ENCODE measurements at regions not wholly inside any gene's neighbourhood (a gene's known extent, or its start where the extent isn't known, plus 50 kb on each side); places are given as distances from the start of the nearest gene placed in this dataset.
"Not testable (repeated sequence)": the region's sequence is repeated elsewhere in the genome, so short reads cannot be mapped to it uniquely, and the experiment has no call there.

GRCh38 chr14:22143363-22143762, 445.7 kb downstream of the DAD1 start:
- no peak for DNase-seq

GRCh38 chr14:22140633-22141032, 448.4 kb downstream of the DAD1 start:
- DNase-seq: no peak

- no peak for DNase-seq
Measured at GRCh38 chr14:22131749-22132476, 457.1 kb downstream of the DAD1 start.

DNA sequence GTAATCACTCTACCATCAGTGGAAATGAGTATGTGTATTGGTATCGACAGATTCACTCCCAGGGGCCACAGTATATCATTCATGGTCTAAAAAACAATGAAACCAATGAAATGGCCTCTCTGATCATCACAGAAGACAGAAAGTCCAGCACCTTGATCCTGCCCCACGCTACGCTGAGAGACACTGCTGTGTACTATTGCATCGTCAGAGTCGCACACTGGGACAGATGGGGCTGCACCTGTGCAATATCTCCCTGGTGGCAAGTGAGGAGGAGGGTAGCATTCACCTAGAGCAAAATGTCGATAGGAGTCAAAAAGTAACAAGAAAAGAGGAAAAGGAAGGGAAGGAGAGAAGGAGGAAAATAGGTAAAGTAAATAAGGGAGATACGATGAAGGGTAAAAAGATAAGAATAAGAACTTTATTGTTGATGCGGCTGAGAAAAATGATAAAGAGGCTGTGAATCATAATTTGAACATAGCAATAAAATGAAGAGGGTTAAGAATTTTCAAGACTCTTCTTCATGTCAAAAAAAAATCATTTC, 450.5 kb upstream of the OR4E1 start:
- DNase-seq: no peak

DNA sequence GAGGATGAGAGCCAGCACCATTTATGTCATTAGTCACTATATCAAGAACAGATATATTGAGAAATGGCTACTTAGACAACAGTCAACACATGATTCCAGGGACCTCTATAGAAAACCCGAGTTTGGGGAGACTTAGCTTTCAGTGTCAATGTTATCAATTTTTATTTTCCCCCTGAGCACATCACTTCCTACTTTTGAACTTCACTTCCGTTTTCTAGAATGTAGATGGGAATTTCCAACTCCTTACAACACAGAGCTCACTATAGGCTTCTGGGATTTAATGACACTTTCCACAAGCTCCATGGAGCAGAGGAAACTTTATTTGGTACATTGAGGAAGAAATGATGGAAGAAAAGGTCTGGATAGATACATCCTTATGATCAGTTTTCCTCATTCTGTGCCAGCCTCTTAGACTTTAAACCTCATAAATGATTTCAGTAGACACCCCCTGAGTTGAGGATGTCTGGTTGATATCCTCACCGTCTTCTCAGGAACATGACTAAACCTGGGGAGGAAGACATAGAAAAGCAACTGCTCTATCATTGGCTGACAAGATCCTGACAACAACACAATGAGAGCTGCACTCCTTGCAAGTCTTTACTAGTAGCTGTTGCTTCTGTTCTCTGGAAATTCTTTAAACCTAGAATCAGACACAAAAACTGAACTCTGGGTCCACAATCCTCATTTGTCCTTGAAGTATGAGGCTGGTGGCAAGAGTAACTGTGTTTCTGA, 449.4 kb upstream of the OR4E1 start:
- DNase-seq: no peak

DNA sequence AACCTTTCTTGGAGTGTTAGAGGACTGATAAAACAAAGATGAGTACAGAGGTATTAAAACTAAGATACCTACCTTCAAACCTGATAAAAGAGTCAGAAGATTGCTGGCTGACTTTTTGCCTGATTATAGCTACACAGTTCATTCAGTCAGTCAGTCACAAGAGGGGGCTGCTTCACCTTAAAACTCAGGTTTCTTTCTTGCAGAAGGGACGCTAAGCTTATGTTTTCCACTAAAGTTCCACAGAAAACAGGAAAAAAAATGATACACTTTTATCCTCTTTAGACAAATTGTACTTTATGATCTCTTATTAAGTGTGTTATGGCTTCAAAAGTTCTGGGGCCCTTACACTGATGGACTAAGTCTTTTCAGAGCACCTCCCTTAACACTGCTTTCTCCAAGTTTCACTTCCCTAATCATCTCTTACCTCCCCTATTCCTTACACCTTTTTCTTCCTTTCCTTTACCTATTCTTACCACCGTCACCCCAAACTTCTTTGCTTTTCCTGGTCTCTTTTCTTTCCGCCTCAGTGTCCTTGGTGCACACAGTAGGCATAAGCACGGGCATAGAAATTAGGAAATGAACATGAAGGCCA, 448.7 kb upstream of the OR4E1 start:
- DNase-seq: no peak

DNA sequence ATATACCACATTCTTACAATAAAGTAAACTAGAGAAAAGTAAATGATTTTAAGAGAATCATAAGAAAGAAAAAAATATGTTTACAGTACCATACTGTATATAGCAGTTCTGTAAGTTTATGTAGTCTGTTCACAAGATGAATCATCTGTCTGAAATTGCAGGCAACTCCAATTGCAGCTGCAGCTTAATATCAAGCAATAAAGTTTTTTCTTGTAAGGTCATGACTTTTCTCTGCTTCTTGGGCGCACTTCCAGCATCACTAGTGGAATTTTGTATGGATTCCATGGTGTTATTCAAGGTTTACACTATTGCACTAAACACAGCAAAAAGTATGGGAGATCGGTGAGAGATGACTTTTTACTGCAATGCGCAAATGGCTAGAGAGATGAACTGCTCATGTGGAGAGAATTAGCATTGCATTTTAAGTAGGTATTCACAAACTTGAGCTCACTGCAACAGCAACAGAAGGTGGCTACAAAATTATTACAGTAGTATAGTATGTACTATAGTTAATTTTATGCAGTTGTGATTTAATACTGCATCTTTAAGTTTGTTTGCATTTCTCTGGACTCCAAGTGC, 445.4 kb upstream of the OR4E1 start:
- no peak for DNase-seq

DNA sequence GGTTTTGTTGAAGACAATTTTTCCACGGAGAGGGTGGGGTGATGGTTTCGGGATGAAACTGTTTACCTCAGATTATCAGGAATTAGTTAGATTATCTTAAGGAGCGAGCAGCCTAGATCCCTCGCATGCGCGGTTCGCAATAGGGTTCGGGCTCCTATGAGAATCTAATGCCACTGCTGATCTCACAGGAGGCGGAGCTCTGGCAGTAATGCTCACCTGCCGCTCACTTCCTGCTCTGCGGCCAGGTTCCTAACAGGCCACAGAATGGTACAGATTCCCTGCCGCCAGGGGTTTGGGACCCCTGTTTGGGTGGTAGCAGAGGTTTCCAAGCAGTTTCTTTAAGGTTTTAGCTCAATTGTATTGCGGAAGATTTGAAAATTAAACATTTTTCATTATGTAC, 439.8 kb upstream of the OR4E1 start:
- no peak for DNase-seq

- no peak for DNase-seq
Measured at GRCh38 chr14:22112004-22112403, 438.4 kb upstream of the OR4E1 start.

GRCh38 chr14:22107753-22108152, 434.1 kb upstream of the OR4E1 start:
- DNase-seq: no peak

- DNase-seq: no peak
Measured at GRCh38 chr14:22106700-22107697, 433.4 kb upstream of the OR4E1 start.

DNA sequence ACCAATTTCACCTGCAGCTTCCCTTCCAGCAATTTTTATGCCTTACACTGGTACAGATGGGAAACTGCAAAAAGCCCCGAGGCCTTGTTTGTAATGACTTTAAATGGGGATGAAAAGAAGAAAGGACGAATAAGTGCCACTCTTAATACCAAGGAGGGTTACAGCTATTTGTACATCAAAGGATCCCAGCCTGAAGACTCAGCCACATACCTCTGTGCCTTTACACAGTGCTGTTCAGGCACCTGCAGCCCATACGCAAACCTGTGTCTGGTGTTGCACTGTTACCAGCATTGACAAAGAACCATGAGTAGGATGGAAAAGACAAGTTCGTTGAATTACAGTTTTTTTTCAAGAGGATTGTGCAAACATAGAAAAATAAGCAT, 432.0 kb upstream of the OR4E1 start:
- no peak for DNase-seq

- DNase-seq: no peak
Measured at GRCh38 chr14:22105006-22105623, 431.5 kb upstream of the OR4E1 start.

- not testable (repeated sequence) for DNase-seq
Measured at GRCh38 chr14:22100764-22101120, 427.1 kb upstream of the OR4E1 start.

DNA sequence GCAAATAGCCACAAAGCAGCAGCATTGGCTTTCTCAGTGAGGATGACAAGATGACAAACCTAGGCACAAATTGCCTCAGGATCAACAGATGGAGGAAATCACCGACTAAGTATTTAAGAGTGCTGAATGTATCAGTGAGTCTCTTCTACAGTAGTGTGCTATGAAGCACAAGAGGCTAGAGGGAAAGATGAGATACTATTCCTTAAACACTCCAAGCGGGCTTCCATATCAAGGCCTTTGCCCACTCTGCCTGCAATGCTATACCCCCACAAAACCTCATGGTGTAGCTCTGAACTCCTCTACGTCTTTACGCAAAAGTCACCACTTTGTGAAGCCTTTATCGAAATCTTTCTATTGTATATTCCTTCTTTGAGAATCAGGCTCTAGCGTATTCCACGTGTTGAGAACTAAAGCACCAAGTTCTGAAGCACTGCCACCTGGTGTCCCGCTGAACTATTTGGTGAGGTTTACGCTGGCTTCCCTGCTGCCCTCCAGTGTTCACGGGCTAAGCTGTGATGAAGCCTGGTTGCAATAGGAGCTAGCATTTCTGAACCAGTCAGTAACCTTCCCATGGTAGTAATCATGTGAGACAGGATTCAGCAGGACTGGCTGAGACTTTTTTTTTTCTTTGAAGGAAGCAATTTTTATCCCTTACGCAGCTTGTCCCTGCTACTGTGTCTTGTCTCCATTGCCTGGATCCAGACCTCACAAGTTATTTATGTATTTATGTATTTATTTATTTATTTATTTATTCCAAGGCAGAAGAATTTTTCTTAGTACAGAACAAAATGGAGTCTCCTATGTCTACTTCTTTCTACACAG, 426.5 kb upstream of the OR4E1 start:
- peak; percentile 16 for DNase-seq

DNA sequence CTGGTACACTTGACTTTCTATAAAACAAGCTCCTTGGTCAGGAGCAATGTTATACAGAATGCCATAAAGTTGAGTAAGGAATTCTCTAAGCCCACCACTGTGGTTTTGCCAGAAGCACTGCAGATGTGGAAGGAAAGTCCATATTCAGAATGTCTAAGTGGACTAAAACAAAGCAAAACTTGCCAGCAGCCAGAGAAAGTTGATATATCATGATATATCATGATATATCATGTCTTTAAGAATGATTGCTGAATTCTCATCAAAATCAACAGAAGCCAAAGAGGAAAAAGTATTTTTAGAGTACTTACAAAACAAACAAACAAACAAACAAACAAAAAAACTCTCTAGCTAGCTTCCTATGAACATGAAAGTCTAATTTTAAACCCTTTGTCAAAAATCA, 424.8 kb upstream of the OR4E1 start:
- DNase-seq: no peak

DNA sequence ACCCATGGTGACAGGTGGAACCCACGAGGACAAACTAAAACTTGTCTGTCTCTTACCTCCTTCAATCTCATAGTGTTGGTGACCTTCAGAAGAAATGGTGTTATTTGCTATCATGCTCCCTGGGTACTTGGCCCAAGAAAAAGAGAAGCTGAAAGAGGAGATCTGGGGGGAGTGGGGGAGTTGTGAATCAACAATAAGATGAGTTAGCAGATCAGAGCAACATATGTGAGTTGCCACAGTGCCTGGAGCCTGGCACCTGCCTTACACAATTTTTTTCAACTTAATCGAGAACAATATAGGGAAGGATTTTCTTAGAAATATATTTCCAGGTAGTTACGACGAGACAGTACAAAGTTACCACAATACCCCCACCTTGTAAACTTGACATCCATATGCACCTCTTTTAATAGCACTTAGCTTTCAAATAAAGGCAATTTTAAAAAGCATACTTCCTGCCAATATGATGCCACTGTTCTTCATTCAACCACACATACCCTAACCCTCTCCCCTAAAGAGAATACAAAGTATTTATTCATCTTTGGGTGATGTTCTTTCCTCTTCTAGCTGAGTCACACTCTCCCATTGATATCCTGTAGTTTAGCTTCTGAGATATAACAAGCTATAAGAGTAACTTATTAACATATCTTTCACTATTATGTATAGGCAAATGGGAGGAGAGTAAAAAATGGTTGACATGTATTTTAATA, 424.1 kb upstream of the OR4E1 start:
- DNase-seq: no peak

GRCh38 chr14:22097072-22097471, 423.5 kb upstream of the OR4E1 start:
- DNase-seq: no peak

DNA sequence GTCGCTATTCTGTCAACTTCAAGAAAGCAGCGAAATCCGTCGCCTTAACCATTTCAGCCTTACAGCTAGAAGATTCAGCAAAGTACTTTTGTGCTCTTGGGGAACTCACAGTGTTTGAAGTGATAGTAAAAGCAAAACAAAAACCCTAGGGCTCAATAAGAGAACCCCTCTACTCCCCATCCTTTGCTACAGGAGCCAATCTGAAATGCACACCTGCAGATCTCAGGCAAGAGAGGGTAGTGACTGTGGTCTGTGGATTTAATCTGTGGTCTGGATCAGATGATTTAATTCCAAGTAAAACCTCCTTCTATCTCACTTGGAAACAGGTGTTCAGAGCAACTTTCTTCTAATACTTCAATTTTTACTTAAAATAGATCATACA, 422.9 kb upstream of the OR4E1 start:
- DNase-seq: no peak

Measured in right kidney (tissue), 1 donor.